AG20443 (cell line): ENCODE measurements at regions not wholly inside any gene's neighbourhood (a gene's known extent, or its start where the extent isn't known, plus 50 kb on each side); places are given as distances from the start of the nearest gene placed in this dataset.
"Not testable (repeated sequence)": the region's sequence is repeated elsewhere in the genome, so short reads cannot be mapped to it uniquely, and the experiment has no call there.

Source experiments
- DNase-seq: peaks from one replicate; pipeline ENCODE4 v3.0.0; 2012; ENCODE audit warnings: low spot score, mixed read lengths

DNA sequence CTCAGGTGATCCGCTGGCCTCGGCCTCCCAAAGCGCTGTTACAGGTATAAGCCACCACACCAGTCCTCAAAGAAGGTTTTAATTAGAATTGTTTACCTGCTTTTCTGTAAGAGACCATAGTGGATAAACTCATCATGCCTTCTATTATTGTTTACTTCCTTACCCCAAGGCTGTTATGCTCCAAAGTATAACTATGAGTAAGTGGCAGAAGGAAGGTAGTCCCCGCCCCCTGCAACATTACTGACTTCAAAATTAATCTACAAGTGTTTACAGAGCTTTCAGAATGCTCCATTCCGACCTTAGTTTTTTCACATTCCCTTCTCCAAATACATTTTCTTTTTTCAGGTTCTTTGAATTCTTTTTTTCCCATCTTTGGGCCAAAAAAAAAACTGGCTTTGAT lies 480.5 kb upstream of the NOX3 start:
- DNase-seq = no peak

DNA sequence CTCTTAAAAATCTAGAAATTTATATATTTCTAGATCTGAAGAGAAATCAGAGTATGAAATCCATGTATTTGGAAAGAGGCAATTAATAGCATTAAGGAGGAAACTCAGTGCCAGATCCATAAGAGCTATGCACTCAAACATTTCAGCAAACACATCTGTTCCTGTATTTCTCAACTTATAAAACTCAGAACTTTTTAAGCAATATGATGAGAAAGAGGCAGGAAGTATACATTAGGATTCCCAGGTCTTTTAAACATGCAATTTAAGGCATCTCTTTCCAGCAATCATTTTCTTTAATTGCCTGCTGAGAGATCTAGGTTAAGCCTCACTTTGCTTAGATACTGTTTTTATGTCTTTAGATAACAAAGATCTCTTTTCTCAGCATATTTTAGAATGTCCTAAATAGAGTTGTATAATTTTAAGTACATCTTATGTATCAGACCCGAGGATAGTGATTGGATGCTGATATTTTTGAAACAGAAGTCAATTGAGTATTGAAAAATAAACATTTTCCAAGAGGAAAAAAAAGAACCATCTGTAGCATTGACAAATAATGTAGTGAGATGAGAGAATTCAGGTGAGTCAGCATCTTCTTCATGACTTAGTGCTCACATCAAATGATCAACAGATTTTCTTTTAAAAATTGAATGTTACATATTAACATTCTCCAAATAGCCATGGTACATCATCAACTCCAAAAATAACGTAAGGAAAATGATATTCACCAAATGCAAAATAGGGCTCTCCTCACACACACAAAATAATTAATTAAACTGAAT lies 461.4 kb upstream of the NOX3 start:
- DNase-seq = no peak

GRCh38 chr6:155915651-155916050 lies 460.0 kb upstream of the NOX3 start:
- DNase-seq = no peak

DNA sequence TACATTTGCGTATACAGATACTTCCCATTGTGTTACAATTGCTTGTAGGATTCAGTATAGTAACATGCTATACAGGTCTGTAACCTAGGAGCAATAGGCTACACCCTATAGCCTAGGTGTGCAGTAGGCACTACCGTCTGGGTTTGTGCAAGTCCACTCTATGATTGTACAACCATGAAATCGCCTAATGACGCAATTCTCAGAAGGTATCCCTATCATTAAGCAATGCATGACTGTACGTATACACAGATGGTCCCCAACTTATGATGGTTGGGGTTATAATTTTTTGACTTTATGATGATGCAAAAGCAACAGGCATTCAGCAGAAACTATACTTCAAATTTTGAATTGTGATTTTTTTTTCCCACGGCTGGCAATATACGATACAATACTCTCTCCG lies 458.2 kb upstream of the NOX3 start:
- DNase-seq = no peak

DNA sequence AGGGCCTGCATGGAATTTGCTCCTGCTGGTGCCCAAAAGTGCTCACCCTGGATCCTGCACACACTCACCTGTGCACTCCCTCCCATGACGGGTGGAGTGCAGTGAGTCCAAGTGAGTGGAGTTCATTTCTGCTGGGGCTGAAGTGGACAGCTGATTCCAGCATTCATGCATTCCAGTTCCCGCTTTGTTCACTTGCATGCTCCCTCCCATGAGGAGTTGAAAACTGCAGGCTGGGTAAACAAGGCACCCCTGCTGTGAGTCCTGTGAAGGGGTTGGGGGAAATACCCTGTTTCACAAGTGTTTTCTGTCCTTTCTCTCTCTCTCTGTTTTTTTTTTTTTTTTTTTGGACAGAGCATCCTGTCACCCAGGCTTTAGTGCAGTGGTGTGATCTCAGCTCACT lies 454.1 kb upstream of the NOX3 start:
- DNase-seq = no peak

- DNase-seq = no peak
Observed at GRCh38 chr6:155895641-155896040, 440.0 kb upstream of the NOX3 start.

DNA sequence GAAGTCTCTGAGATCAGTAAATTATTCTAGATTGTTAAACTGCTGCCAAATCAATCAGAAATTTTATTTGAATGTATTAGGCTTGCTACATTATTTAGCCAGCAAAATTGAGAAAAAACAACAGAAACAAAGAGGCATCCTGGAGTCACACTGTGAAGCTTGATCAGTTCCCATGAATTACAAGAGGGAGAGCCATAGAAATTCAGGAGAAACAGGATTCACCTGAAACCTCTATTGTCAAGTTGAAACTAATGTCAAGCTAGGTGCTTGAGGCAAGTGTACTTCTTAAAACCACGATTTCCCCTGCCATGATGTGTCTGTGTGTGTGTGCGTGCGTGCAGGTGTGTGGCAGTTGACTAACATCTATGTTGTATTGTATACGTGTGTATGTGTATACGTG lies 439.1 kb upstream of the NOX3 start:
- DNase-seq = no peak

GRCh38 chr6:155894262-155894661 lies 438.6 kb upstream of the NOX3 start:
- no peak for DNase-seq

- DNase-seq = no peak
Observed at GRCh38 chr6:155890409-155890808, 434.8 kb upstream of the NOX3 start.

GRCh38 chr6:155889410-155889809 lies 433.8 kb upstream of the NOX3 start:
- no peak for DNase-seq

DNA sequence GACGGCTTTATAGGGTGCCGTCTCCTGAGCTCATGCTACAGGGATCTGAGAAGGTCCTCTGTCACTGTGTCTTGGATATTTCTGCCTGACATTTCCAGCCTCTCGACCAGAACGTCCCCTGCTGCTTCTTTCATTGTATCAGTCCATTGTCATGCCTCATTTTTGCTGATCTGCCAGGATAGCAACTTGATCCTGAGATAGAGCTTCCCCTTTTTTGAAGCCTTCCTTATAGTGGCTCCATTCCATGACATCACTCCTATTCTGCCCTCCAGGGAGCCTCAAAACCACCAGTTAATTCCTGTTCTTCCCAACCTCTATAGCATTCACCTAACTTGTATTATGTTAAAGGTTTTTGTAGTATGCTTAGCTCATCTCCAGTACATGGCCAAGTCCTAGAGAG lies 431.8 kb upstream of the NOX3 start:
- no peak for DNase-seq

DNA sequence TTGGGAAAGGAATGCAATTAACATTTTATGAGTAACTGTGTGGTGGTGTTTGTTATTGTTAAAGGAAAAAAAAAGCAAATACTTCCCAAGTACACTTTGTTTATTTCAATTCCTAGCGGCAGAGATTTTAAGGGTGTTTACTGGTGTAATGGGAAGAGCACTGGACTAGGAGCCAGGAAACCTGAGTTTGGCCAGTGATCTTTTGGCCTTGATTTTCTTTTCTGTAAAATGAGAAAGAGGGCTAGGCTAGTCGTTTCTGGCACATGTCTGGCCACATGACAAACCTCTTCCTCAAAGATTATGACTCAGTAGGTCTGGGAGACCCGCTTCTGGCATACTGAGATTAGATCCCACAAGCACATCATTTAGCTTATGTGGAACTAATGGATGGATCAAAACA lies 428.1 kb upstream of the NOX3 start:
- DNase-seq = no peak

DNA sequence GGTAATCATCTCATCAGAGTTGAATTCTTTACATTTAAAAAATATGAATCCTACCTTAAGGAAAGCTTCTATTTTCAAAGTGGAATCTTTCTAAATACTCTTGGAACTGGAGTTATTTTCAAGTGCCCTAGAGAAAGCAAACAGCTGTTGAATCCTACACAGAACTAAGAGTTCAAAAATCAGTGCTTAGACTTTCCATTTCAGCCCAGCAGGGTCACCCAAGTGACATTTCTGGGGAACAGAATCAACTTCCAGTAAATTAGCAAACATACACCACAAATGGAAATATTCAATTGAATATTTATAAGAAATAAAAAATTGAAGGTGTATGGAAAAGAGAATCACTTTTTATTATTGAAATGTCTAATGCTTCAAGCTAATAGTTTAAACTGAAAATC lies 427.7 kb upstream of the NOX3 start:
- DNase-seq = no peak

- no peak for DNase-seq
Observed at GRCh38 chr6:155882527-155883333, 427.1 kb upstream of the NOX3 start.

DNA sequence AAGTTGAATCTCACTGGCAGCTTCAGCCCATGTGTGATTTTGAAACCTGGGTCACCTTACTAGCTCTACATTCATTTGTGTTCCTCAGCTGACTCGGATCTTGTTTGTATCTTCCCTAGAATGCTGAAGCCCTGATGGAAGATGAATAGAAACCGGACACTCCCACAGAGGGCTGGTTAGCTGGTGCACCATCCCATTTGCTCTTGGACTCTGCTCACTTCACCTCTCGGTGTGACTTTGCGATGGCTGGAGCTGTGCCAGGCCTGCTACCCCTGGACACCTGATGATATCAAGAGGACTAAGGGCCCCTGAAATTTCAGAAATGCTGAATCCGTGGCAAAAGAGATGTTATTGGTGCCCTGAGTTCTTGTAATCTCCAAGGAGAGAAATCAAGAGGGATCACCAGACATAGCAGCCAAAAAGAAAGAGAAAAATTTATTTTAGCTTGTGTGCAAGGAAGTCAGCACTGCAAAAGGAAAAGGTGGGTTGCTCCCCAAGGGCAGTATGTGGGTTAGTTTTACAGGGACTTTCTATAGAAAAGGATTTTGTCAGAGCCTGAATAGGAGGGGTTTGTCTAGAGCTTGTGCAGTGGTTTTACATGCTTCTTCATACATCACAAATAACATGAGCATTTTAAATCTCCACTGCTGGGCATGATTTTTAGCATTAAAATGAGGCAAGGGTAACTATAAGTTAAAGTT lies 426.3 kb upstream of the NOX3 start:
- DNase-seq = no peak

- peak; percentile 30 for DNase-seq
Observed at GRCh38 chr6:155880900-155881299, 425.3 kb upstream of the NOX3 start.

- no peak for DNase-seq
Observed at GRCh38 chr6:155872961-155873360, 417.3 kb upstream of the NOX3 start.

- no peak for DNase-seq
Observed at GRCh38 chr6:155867682-155868081, 412.0 kb upstream of the NOX3 start.

DNA sequence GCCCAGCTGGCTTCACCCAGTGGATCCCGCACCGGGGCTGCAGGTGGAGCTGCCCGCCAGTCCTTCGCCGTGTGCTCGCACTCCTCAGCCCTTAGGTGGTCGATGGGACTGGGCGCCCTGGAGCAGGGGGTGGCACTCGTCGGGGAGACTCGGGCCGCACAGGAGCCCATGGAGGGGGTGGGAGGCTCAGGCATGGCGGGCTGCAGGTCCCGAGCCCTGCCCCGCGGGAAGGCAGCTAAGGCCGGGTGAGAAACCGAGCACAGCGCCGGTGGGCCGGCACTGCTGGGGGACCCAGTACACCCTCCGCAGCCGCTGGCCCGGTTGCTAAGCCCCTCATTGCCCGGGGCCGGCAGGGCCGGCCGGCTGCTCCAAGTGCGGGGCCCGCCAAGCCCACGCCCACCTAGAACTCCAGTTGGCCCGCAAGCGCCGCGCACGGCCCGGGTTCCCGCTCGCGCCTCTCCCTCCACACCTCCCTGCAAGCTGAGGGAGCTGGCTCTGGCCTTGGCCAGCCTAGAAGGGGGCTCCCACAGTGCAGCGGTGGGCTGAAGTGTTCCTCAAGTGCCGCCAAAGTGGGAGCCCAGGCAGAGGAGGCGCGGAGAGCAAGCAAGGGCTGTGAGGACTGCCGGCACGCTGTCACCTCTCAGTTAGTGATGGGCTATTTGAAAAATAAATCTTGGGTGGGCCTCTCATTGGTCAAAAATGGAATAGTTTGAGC lies 411.2 kb upstream of the NOX3 start:
- DNase-seq = not testable (repeated sequence)

DNA sequence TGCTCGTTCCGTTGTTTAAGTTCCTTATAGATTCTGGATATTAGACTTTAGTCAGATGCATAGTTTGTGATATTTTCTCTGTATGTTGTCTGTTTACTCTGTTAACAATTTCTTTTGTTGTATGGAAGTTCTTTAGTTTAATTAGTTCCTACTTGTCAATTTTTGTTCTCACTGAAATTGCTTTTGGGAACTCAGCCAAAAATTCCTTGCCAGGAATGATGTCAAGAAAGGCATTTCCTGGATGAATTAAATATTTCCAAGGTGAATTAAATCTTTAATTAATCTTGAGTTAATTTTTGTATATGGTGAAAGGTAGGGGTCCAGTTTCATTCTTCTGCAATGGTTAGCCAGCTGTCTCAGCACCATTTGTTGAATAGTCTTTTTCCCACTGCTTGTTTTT lies 406.2 kb upstream of the NOX3 start:
- DNase-seq = no peak

- not testable (repeated sequence) for DNase-seq
Observed at GRCh38 chr6:155858906-155859305, 403.3 kb upstream of the NOX3 start.

- no peak for DNase-seq
Observed at GRCh38 chr6:155854787-155855186, 399.1 kb upstream of the NOX3 start.
